DOHH2 (cell line): ENCODE measurements at regions not wholly inside any gene's neighbourhood (a gene's known extent, or its start where the extent isn't known, plus 50 kb on each side); places are given as distances from the start of the nearest gene placed in this dataset.
A peak's percentile ranks its signal among the peaks of the same experiment; 100 is the strongest.
"Not testable (repeated sequence)": the region's sequence is repeated elsewhere in the genome, so short reads cannot be mapped to it uniquely, and the experiment has no call there.

Source experiments
- H3F3A ChIP-seq: fragments of 200-600 bp; sonication (generic), shearing (Covaris generic); 2 replicates; pipeline ENCODE4 v1.6.0; 2016; ENCODE audit warnings: antibody characterized with exemption, mild to moderate bottlenecking; ENCODE audit not compliant: control insufficient read depth, insufficient read depth
- H3K27ac ChIP-seq: fragments of 200-600 bp; sonication (generic); 2 replicates; pipeline ENCODE4 v1.5.1; 2014; ENCODE audit warnings: low read depth, mild to moderate bottlenecking, low read length, moderate library complexity
- H3K27me3 ChIP-seq: fragments of 200-600 bp; sonication (generic); 2 replicates; pipeline ENCODE4 v1.6.1; 2014; ENCODE audit warnings: mild to moderate bottlenecking, low read length, mixed read lengths; ENCODE audit not compliant: control insufficient read depth
- H3K36me3 ChIP-seq: fragments of 200-600 bp; sonication (generic); 2 replicates; pipeline ENCODE4 v1.6.1; 2014; ENCODE audit warnings: mild to moderate bottlenecking, low read length, moderate library complexity, mixed read lengths; ENCODE audit not compliant: control insufficient read depth
- H3K4me1 ChIP-seq: fragments of 200-600 bp; sonication (generic); 2 replicates; pipeline ENCODE4 v1.6.1; 2014; ENCODE audit warnings: mild to moderate bottlenecking, low read length, mixed read lengths; ENCODE audit not compliant: control insufficient read depth
- H3K4me2 ChIP-seq: fragments of 200-600 bp; sonication (generic); 2 replicates; pipeline ENCODE4 v1.6.0; 2014; ENCODE audit warnings: mild to moderate bottlenecking, low read length, moderate library complexity
- H3K4me3 ChIP-seq: fragments of 200-600 bp; sonication (generic); 2 replicates; pipeline ENCODE4 v1.5.1; 2014; ENCODE audit warnings: mild to moderate bottlenecking, low read length, mixed read lengths
- H3K79me2 ChIP-seq: fragments of 200-600 bp; sonication (generic); 2 replicates; pipeline ENCODE4 v1.6.1; 2014; ENCODE audit warnings: mild to moderate bottlenecking, low read length, mixed read lengths; ENCODE audit not compliant: control insufficient read depth
- H3K9me2 ChIP-seq: fragments of 200-600 bp; sonication (generic); replicated peaks from 2 replicates; pipeline ENCODE4 v1.6.1; 2014; ENCODE audit warnings: mild to moderate bottlenecking, low read length, mixed read lengths; ENCODE audit not compliant: control insufficient read depth
- H3K9me3 ChIP-seq: fragments of 200-600 bp; sonication (generic); 2 replicates; pipeline ENCODE4 v1.6.1; 2014; ENCODE audit warnings: antibody characterized with exemption, low read length, mixed read lengths; ENCODE audit not compliant: control insufficient read depth, insufficient read depth
- H4K20me1 ChIP-seq: fragments of 200-600 bp; sonication (generic); 2 replicates; pipeline ENCODE4 v1.6.0; 2014; ENCODE audit warnings: low read depth, mild to moderate bottlenecking, antibody characterized with exemption, low read length, moderate library complexity; ENCODE audit not compliant: control insufficient read depth, insufficient read depth
- CTCF ChIP-seq: fragments of 200-600 bp; sonication (generic); IDR thresholded peaks from one replicate; pipeline ENCODE4 v1.5.1; 2014; ENCODE audit warnings: antibody characterized with exemption, mild to moderate bottlenecking, low read depth, low read length; ENCODE audit not compliant: poor library complexity, severe bottlenecking
- EZH2phosphoT487 ChIP-seq: fragments of 200-600 bp; sonication (generic); IDR thresholded peaks from 2 replicates; pipeline ENCODE4 v1.6.1; 2017; ENCODE audit warnings: borderline replicate concordance, mild to moderate bottlenecking, antibody characterized with exemption, low read length, moderate library complexity, mixed read lengths

GRCh38 chrX:138082896-138083295 lies 517.0 kb downstream of the ZIC3 start:
- Histone ChIP-seq H3K27me3 (no peaks in the 10 kb centered on the region), H3K9me2 (no peaks in the 10 kb centered on the region), H3F3A (no peaks in the 10 kb centered on the region), H4K20me1 (no peaks in the 10 kb centered on the region), H3K79me2 (no peaks in the 10 kb centered on the region), H3K4me3 (no peak overlapping the region), H3K27ac (no peak overlapping the region), H3K36me3 (no peaks in the 10 kb centered on the region), H3K4me1 (no peaks in the 10 kb centered on the region), H3K4me2 (no peak overlapping the region), H3K9me3 (no peaks in the 10 kb centered on the region)
- TF ChIP-seq EZH2phosphoT487: no peak
- TF ChIP-seq CTCF: no peak

- H3F3A ChIP-seq, H3K79me2 ChIP-seq, H3K4me1 ChIP-seq: not testable (repeated sequence)
Observed at GRCh38 chrX:138110910-138111309, 545.0 kb downstream of the ZIC3 start.

GRCh38 chrX:138127314-138127713 lies 561.4 kb downstream of the ZIC3 start:
- H3K27me3 ChIP-seq: no peaks in the 10 kb centered on the region
- no peaks in the 10 kb centered on the region for H4K20me1 ChIP-seq
- no peak overlapping the region for H3K4me3 ChIP-seq
- no peaks in the 10 kb centered on the region for H3K79me2 ChIP-seq
- no peaks in the 10 kb centered on the region for H3K9me2 ChIP-seq
- no peaks in the 10 kb centered on the region for H3K4me1 ChIP-seq
- no peaks in the 10 kb centered on the region for H3K9me3 ChIP-seq
- TF ChIP-seq CTCF (no peak), EZH2phosphoT487 (no peak)
- H3K4me2 ChIP-seq: no peak overlapping the region
- H3K36me3 ChIP-seq: no peaks in the 10 kb centered on the region
- H3F3A ChIP-seq: no peaks in the 10 kb centered on the region
- no peak overlapping the region for H3K27ac ChIP-seq

More at GRCh38 chrX:138110910-138111309, 545.0 kb downstream of the ZIC3 start:
- not testable (repeated sequence) for H3K27ac ChIP-seq, H3K36me3 ChIP-seq, H3K4me2 ChIP-seq, H3K9me3 ChIP-seq, H3K9me2 ChIP-seq, H3K4me3 ChIP-seq, H3K27me3 ChIP-seq, H4K20me1 ChIP-seq

GRCh38 chrX:138128027-138128671 lies 562.2 kb downstream of the ZIC3 start:
- Histone ChIP-seq H3K36me3 (no peaks in the 10 kb centered on the region), H3K27me3 (no peaks in the 10 kb centered on the region), H3K4me2 (no peak overlapping the region), H3K9me3 (no peaks in the 10 kb centered on the region), H3K4me3 (no peak overlapping the region), H3F3A (no peaks in the 10 kb centered on the region), H3K4me1 (no peaks in the 10 kb centered on the region), H3K79me2 (no peaks in the 10 kb centered on the region), H4K20me1 (no peaks in the 10 kb centered on the region), H3K27ac (no peak overlapping the region), H3K9me2 (no peaks in the 10 kb centered on the region)
- TF ChIP-seq CTCF (peak; percentile 59), EZH2phosphoT487 (no peak)
